H1 (cell line): ENCODE measurements at regions not wholly inside any gene's neighbourhood (a gene's known extent, or its start where the extent isn't known, plus 50 kb on each side); places are given as distances from the start of the nearest gene placed in this dataset.

Experiments
- CTCF ChIA-PET: fragments of 300-600 bp; sonication (Branson Sonifier 250); formaldehyde crosslinking; loops from one replicate; lab custom pipeline; 2021; ENCODE audit not compliant: partially characterized antibody; lab: Charles Lee
- POLR2A ChIA-PET: fragments of 300-600 bp; sonication (Branson Sonifier 250); formaldehyde crosslinking; loops from one replicate; lab custom pipeline; 2021; ENCODE audit warnings: inconsistent platforms; ENCODE audit not compliant: partially characterized antibody; lab: Charles Lee
- DNase-seq, 2 experiments: peaks; one replicate each; pipeline versions ENCODE4 v3.0.0 to v3.0.0-alpha.2; 2010 to 2022; ENCODE audit warnings: low spot score in 2 of 2, low read depth in 1 of 2, mixed read lengths in 1 of 2
- FAIRE-seq: peaks from 2 replicates; lab custom pipeline; 2011; peaks lifted over from hg19 to GRCh38; lab: Jason Lieb, UNC
- H2AFZ ChIP-seq: 2 replicates; pipeline ENCODE4 v1.8.1; 2012; ENCODE audit warnings: low read length, inconsistent platforms
- H2AK5ac ChIP-seq: 2 replicates; pipeline ENCODE4 v1.6.1; 2013; ENCODE audit warnings: low read depth, low read length
- H2BK120ac ChIP-seq: replicated peaks from 2 replicates; pipeline ENCODE3; 2013; ENCODE audit warnings: low read depth, low read length, inconsistent platforms
- H2BK12ac ChIP-seq: 2 replicates; pipeline ENCODE4 v1.6.1; 2013; ENCODE audit warnings: low read depth, low read length
- H2BK15ac ChIP-seq: 2 replicates; pipeline ENCODE4 v1.6.1; 2013; ENCODE audit warnings: low read length
- H2BK20ac ChIP-seq: 2 replicates; pipeline ENCODE4 v1.6.1; 2013; ENCODE audit warnings: low read length
- H2BK5ac ChIP-seq: 2 replicates; pipeline ENCODE4 v1.6.1; 2013; ENCODE audit warnings: low read depth, low read length
- H3K14ac ChIP-seq: 2 replicates; pipeline ENCODE4 v1.6.1; 2013; ENCODE audit warnings: inconsistent platforms; ENCODE audit not compliant: insufficient read length
- H3K18ac ChIP-seq: 2 replicates; pipeline ENCODE4 v1.6.1; 2013; ENCODE audit warnings: low read length; ENCODE audit errors: extremely low read depth
- H3K23ac ChIP-seq: 2 replicates; pipeline ENCODE4 v1.6.1; 2013; ENCODE audit warnings: inconsistent platforms; ENCODE audit not compliant: insufficient read length
- H3K23me2 ChIP-seq: 2 replicates; pipeline ENCODE4 v1.6.1; 2013; ENCODE audit warnings: low read depth, low read length
- H3K27ac ChIP-seq: 2 replicates; pipeline ENCODE4 v1.6.1; 2011; ENCODE audit warnings: low read depth, low read length, inconsistent platforms
- H3K27me3 ChIP-seq, 4 experiments: replicated peaks in 1 of 4; 1 replicate in 1 of 4; 2 replicates in 3 of 4; pipeline versions ENCODE4 v1.6.1 to v1.8.1; 2011 to 2013; ENCODE audit warnings: low read length in 3 of 4, mild to moderate bottlenecking in 3 of 4, inconsistent platforms in 2 of 4, mixed read lengths in 2 of 4, moderate library complexity in 1 of 4; ENCODE audit not compliant: control insufficient read depth in 3 of 4, insufficient read depth in 3 of 4; ENCODE audit errors: extremely low read depth in 1 of 4
- H3K36me3 ChIP-seq, 4 experiments: 2 replicates each; pipeline versions ENCODE4 v1.6.1 to v1.8.1; 2011 to 2013; ENCODE audit warnings: mild to moderate bottlenecking in 4 of 4, low read length in 3 of 4, moderate library complexity in 2 of 4, control low read depth in 1 of 4, inconsistent platforms in 1 of 4; ENCODE audit not compliant: insufficient read depth in 4 of 4, control insufficient read depth in 2 of 4
- H3K4ac ChIP-seq: replicated peaks from 2 replicates; pipeline ENCODE3; 2013; ENCODE audit warnings: low read length, low read depth, mixed read lengths, inconsistent platforms; ENCODE audit not compliant: insufficient read length
- H3K4me1 ChIP-seq, 4 experiments: replicated peaks in 1 of 4; 1 replicate in 1 of 4; 2 replicates in 3 of 4; pipeline versions ENCODE4 v1.6.1 to v1.8.1; 2011 to 2013; ENCODE audit warnings: low read length in 3 of 4, inconsistent platforms in 2 of 4, mixed read lengths in 1 of 4; ENCODE audit not compliant: insufficient read depth in 4 of 4, control insufficient read depth in 3 of 4
- H3K4me2 ChIP-seq, 2 experiments: 2 replicates each; pipeline versions ENCODE4 v1.6.1 to v1.8.1; 2011 to 2013; ENCODE audit warnings: low read depth in 2 of 2, low read length in 2 of 2, control low read depth in 1 of 2, inconsistent platforms in 1 of 2, mild to moderate bottlenecking in 1 of 2; ENCODE audit not compliant: insufficient read depth in 1 of 2
- H3K4me3 ChIP-seq, 4 experiments: fragments of 200-600, 300-600 bp in 1 of 4; sonication (generic), shearing (Covaris generic), sonication (Bioruptor Twin) in 1 of 4; 2 replicates each; pipeline versions ENCODE4 v1.5.1 to v1.8.1; 2011 to 2016; ENCODE audit warnings: low read length in 4 of 4, low read depth in 3 of 4, control low read depth in 2 of 4, inconsistent platforms in 2 of 4, mild to moderate bottlenecking in 2 of 4, mixed read lengths in 1 of 4, moderate library complexity in 1 of 4; ENCODE audit not compliant: insufficient read depth in 2 of 4; ENCODE audit errors: extremely low read depth in 1 of 4
- H3K56ac ChIP-seq: replicated peaks from 2 replicates; pipeline ENCODE3; 2013; ENCODE audit warnings: low read depth, mild to moderate bottlenecking, mixed read lengths, low read length, inconsistent platforms; ENCODE audit not compliant: insufficient read length
- H3K79me1 ChIP-seq: 2 replicates; pipeline ENCODE4 v1.6.1; 2013; ENCODE audit warnings: low read depth, low read length, control low read depth
- H3K79me2 ChIP-seq, 2 experiments: 2 replicates each; pipeline versions ENCODE4 v1.6.1 to v1.8.1; 2012 to 2013; ENCODE audit warnings: low read length in 2 of 2, mild to moderate bottlenecking in 2 of 2, inconsistent platforms in 1 of 2; ENCODE audit not compliant: insufficient read depth in 2 of 2, control insufficient read depth in 1 of 2
- H3K9ac ChIP-seq, 4 experiments: replicated peaks in 1 of 4; 1 replicate in 1 of 4; 2 replicates in 3 of 4; pipeline versions ENCODE4 v1.6.1 to v1.8.1; 2011 to 2013; ENCODE audit warnings: low read depth in 3 of 4, low read length in 3 of 4, control low read depth in 2 of 4, mild to moderate bottlenecking in 2 of 4, moderate library complexity in 2 of 4, inconsistent platforms in 1 of 4; ENCODE audit errors: extremely low read depth in 1 of 4
- H3K9me3 ChIP-seq, 2 experiments: 2 replicates each; pipeline versions ENCODE4 v1.6.1 to v1.8.1; 2012 to 2013; ENCODE audit warnings: mild to moderate bottlenecking in 2 of 2, moderate library complexity in 2 of 2, control low read depth in 1 of 2, inconsistent platforms in 1 of 2, low read depth in 1 of 2, low read length in 1 of 2, mixed read lengths in 1 of 2; ENCODE audit not compliant: insufficient read depth in 2 of 2
- H4K20me1 ChIP-seq, 2 experiments: replicated peaks in 1 of 2; 2 replicates each; pipeline versions ENCODE3 to v1.8.1; 2011 to 2013; ENCODE audit warnings: inconsistent platforms in 2 of 2, low read length in 2 of 2, mild to moderate bottlenecking in 1 of 2; ENCODE audit not compliant: insufficient read depth in 2 of 2, control insufficient read depth in 1 of 2
- H4K5ac ChIP-seq: 2 replicates; pipeline ENCODE4 v1.6.1; 2013; ENCODE audit warnings: low read length, low read depth, mixed read lengths, inconsistent platforms; ENCODE audit not compliant: insufficient read length
- H4K8ac ChIP-seq: 2 replicates; pipeline ENCODE4 v1.8.0; 2013; ENCODE audit warnings: mild to moderate bottlenecking, moderate library complexity, low read length, inconsistent platforms; ENCODE audit not compliant: insufficient read depth; ENCODE audit errors: extremely low read depth
- H4K91ac ChIP-seq: replicated peaks from 2 replicates; pipeline ENCODE3; 2013; ENCODE audit warnings: low read length, mixed read lengths, inconsistent platforms; ENCODE audit not compliant: insufficient read length
- ATF2 ChIP-seq: IDR thresholded peaks from 2 replicates; pipeline ENCODE4 v1.6.1; 2012; ENCODE audit warnings: low read length, inconsistent platforms
- BRCA1 ChIP-seq: IDR thresholded peaks from 2 replicates; pipeline ENCODE4 v1.6.1; 2012; ENCODE audit warnings: low read depth, low read length, improper control_type of control experiment
- CREB1 ChIP-seq: IDR thresholded peaks from 2 replicates; pipeline ENCODE4 v1.6.1; 2012; ENCODE audit warnings: inconsistent platforms
- EGR1 ChIP-seq: IDR thresholded peaks from 2 replicates; pipeline ENCODE4 v1.6.1; 2011; ENCODE audit warnings: low read depth, low read length, borderline replicate concordance
- MAFK ChIP-seq: IDR thresholded peaks from 2 replicates; pipeline ENCODE4 v1.6.1; 2012; ENCODE audit warnings: low read depth, mild to moderate bottlenecking, improper control_type of control experiment, low read length
- SUZ12 ChIP-seq: fragments of 200-600 bp; sonication (generic); IDR thresholded peaks from 2 replicates; pipeline ENCODE4 v1.6.1; 2012; ENCODE audit warnings: mild to moderate bottlenecking, inconsistent platforms, low read length, moderate library complexity, mixed read lengths
- WGBS, 2 experiments: shearing (Covaris generic) in 1 of 2; methylation state at CpG; one replicate each; pipeline versions ENCODE4 v1.1.6 to v1.1.7; 2013 to 2015; ENCODE audit warnings: low lambda C conversion rate in 2 of 2, mixed read lengths in 2 of 2, inconsistent platforms in 1 of 2, low coverage in 1 of 2, missing lambda C conversion rate in 1 of 2; ENCODE audit not compliant: insufficient replicate concordance in 2 of 2, insufficient coverage in 1 of 2, insufficient read length in 1 of 2; ENCODE audit errors: extremely low coverage in 1 of 2, missing lambda C conversion rate in 1 of 2; 5-methylcytosine and 5-hydroxymethylcytosine counted together

- no peaks in the 10 kb centered on the region for H3K79me2 ChIP-seq
- H3K23me2 ChIP-seq, result no peaks in the 10 kb centered on the region
- 93% methylated on average over 1 of the region's 1 CpG; no CpG with 5 or more reads in 1 of the 2 experiments for WGBS, 2 experiments
- FAIRE-seq, result no peak
- no peak overlapping the region for H3K4me3 ChIP-seq
- H3K79me1 ChIP-seq, result no peaks in the 10 kb centered on the region
- H4K91ac ChIP-seq, result no peak overlapping the region
- H2BK15ac ChIP-seq, result no peak overlapping the region
- TF ChIP-seq EGR1, result no peak
- no peak for TF ChIP-seq BRCA1
- no peak for TF ChIP-seq SUZ12
- no peak for TF ChIP-seq CREB1
- TF ChIP-seq ATF2, result no peak
- TF ChIP-seq MAFK, result no peak
- H3K23ac ChIP-seq, result no peak overlapping the region
- H2BK12ac ChIP-seq, result no peak overlapping the region
- no peaks in the 10 kb centered on the region for H3K36me3 ChIP-seq
- H3K4me1 ChIP-seq, result peaks cover 0 to 3% (median 0%) of the 10 kb centered on the region in 4 experiments; a peak in 1 of 7 replicates
- no peak overlapping the region for H3K9ac ChIP-seq
- CTCF ChIA-PET, result no interaction called here
- no peak overlapping the region for H3K27ac ChIP-seq
- H2AK5ac ChIP-seq, result no peak overlapping the region
- H4K8ac ChIP-seq, result no peak overlapping the region
- H3K18ac ChIP-seq, result no peak overlapping the region
- no peak overlapping the region for H3K4ac ChIP-seq
- H4K20me1 ChIP-seq, result no peaks in the 10 kb centered on the region
- no peak overlapping the region for H2BK120ac ChIP-seq
- H3K4me2 ChIP-seq, result no peak overlapping the region
- H3K14ac ChIP-seq, result no peak overlapping the region
- H2AFZ ChIP-seq, result no peak overlapping the region
- H3K27me3 ChIP-seq, result no peaks in the 10 kb centered on the region
- no peaks in the 10 kb centered on the region for H3K9me3 ChIP-seq
- no peak overlapping the region for H2BK5ac ChIP-seq
- no peak for DNase-seq
- no peak overlapping the region for H2BK20ac ChIP-seq
- H4K5ac ChIP-seq, result no peak overlapping the region
- POLR2A ChIA-PET, result no interaction called here
- no peak overlapping the region for H3K56ac ChIP-seq
These were observed 513.1 kb downstream of the SLITRK6 start for GRCh38 chr13:85286081-85286480.
